Anterior cingulate cortex (tissue), 58 donors: ENCODE measurements at regions not wholly inside any gene's neighbourhood (a gene's known extent, or its start where the extent isn't known, plus 50 kb on each side); places are given as distances from the start of the nearest gene placed in this dataset.

Experiments used
- DNase-seq, 58 donors: peaks; one replicate each; lab custom pipeline; 2025; lab: John Stamatoyannopoulos, UW

GRCh38 chr6:22975079-22975478 lies 405.7 kb downstream of the HDGFL1 start:
- no peak for DNase-seq

- no peak for DNase-seq
Observed at GRCh38 chr6:22980446-22980845, 411.1 kb downstream of the HDGFL1 start.

- DNase-seq = no peak
Observed at GRCh38 chr6:23002044-23002619, 432.8 kb downstream of the HDGFL1 start.

- peak in 3 of 58 donors; percentile 1 to 26 (median 8) for DNase-seq
Observed at GRCh38 chr6:23003671-23004467, 434.5 kb downstream of the HDGFL1 start.

GRCh38 chr6:23006656-23007055 lies 437.3 kb downstream of the HDGFL1 start:
- DNase-seq = no peak

- no peak for DNase-seq
Observed at GRCh38 chr6:23011615-23012014, 442.2 kb downstream of the HDGFL1 start.

- DNase-seq = no peak
Observed at GRCh38 chr6:23013776-23014175, 444.4 kb downstream of the HDGFL1 start.

GRCh38 chr6:23016696-23017095 lies 447.3 kb downstream of the HDGFL1 start:
- no peak for DNase-seq

GRCh38 chr6:23021487-23021886 lies 452.1 kb downstream of the HDGFL1 start:
- DNase-seq = no peak

GRCh38 chr6:23027281-23027680 lies 457.9 kb downstream of the HDGFL1 start:
- peak in 33 of 58 donors; percentile 1 to 87 (median 32) for DNase-seq

- DNase-seq = no peak
Observed at GRCh38 chr6:23031986-23032385, 462.6 kb downstream of the HDGFL1 start.

GRCh38 chr6:23034926-23035325 lies 465.6 kb downstream of the HDGFL1 start:
- DNase-seq = no peak

GRCh38 chr6:23036406-23036983 lies 467.1 kb downstream of the HDGFL1 start:
- DNase-seq = no peak

GRCh38 chr6:23040899-23041298 lies 471.5 kb downstream of the HDGFL1 start:
- no peak for DNase-seq

- DNase-seq = no peak
Observed at GRCh38 chr6:23045280-23045679, 475.9 kb downstream of the HDGFL1 start.

- DNase-seq = no peak
Observed at GRCh38 chr6:23055523-23055922, 486.2 kb downstream of the HDGFL1 start.

GRCh38 chr6:23073821-23074220 lies 504.5 kb downstream of the HDGFL1 start:
- no peak for DNase-seq

GRCh38 chr6:23077772-23078171 lies 508.4 kb downstream of the HDGFL1 start:
- no peak for DNase-seq

GRCh38 chr6:23081701-23082100 lies 512.3 kb downstream of the HDGFL1 start:
- no peak for DNase-seq

GRCh38 chr6:23086100-23086499 lies 516.7 kb downstream of the HDGFL1 start:
- DNase-seq = no peak

- DNase-seq = no peak
Observed at GRCh38 chr6:23087471-23087870, 518.1 kb downstream of the HDGFL1 start.

- no peak for DNase-seq
Observed at GRCh38 chr6:23088761-23089160, 519.4 kb downstream of the HDGFL1 start.
